Activated effector memory CD4-positive, alpha-beta T cell treated with anti-CD3 and anti-CD28 coated beads, Interleukin-2, amount 50 U/mL, for 16 hours (primary cell): ENCODE measurements at regions not wholly inside any gene's neighbourhood (a gene's known extent, or its start where the extent isn't known, plus 50 kb on each side); places are given as distances from the start of the nearest gene placed in this dataset.

ENCODE experiments used
- DNase-seq: peaks from one replicate; pipeline ENCODE4 v3.0.0-alpha.2; 2020

GRCh38 chr2:121038431-121038830, 246.6 kb downstream of the TFCP2L1 start:
- no peak for DNase-seq

DNA sequence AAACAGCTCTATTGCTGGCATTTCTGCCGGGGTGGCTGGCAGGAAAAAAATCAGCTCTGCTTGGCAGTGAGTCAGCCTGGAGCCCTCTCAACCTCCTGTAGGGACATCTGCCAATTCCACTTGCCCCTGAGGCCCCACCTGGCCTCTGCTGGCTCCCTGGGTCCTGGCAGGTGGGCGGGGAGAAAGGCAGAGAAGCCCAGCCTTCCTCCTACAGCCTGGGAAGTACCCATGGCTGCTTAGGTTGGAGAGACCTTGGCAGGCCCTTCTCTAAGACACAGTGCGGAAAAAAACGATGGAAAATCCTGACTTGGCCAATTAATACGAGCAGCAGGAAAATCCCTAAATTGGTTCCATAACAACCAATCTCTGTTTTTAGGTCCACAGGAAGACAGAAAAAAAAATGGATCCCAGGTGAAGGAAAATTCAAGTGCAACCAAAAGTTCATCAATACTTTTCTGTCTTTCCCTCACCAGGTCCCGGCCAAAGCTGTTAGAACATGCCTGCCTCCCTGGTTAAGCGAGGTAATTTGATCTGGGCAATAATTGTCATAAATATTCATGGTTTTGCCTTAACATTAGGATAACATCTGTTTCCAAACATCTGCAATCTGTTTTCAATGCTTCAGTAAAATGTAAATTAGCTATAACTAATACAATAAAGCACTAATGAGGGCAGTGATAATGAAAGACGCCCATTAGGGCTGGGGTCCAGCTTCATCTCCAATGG, 245.9 kb downstream of the TFCP2L1 start:
- no peak for DNase-seq

GRCh38 chr2:121039679-121040078, 245.3 kb downstream of the TFCP2L1 start:
- DNase-seq, result no peak

DNA sequence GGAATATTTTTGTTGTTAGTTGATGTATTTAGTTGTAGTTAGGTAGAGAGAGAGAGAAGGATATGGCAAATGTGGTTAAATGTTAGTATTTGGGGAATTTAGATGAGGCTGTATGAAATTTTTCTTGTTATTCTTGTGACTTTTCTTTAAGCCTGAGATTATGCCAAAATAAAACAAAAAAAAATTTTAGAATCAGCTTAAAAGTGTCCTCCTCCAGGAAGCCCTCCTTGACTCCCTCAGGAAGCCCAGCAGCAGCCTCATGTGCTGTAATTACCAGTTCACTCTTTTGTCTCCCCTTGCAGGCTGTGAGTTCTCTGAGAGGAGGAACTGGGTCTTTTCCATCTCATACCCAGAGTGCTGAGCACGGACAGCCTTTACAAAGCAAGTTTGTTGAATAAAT, 243.5 kb downstream of the TFCP2L1 start:
- DNase-seq, result no peak

DNA sequence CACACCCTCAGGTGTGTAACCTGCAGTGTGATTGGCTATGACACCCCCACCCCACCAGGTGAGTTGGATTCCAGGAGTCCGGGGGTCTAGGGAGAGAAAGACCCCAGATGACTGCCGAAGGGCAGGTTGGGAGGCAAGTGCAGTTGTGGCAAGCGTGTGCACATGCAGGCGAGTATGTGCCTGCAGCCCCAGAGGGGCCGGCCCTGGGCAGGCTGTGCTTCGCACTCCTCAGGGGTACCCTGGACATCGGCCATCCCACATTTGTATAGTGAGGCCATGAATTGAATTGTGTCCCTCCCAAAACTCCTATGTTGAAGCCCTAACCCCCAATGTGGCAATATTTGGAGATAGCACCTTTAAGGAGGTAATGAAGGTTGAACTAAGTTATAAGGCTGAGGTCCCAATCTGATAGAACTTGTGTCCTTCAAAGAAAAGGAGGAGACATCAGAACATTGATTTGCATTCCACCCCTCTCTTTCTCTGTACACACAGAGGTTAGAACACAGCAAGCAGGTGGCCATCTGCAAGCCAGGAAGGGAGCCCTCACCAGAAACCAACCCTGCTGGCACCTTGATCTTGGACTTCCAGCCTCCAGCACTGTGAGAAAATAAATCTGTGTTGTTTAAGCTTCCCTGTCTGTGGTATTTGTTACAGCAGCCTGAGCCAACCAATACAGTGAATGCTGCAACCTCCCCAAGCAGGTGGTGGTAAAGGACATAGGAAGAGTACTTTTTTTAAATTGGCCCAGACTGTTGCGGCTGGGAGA, 241.8 kb downstream of the TFCP2L1 start:
- no peak for DNase-seq

DNA sequence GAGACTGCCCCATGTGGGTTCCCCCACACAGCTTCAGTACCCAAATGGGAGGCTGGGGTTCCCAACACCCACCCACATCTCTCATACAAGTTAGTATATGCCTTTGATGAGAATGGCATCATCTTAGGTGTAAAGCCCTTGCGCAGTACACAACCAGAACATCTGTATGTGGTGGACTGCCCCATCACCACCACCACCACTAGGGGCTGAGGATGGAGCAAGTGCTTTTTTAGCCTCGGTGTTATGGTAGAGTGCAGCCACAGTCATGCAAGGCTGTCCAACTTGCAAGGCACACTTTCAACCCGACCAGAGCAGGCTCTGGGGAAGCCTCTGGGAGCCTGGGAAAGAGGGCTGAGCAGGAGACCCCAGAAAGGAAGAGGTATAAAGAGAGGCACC, 241.2 kb downstream of the TFCP2L1 start:
- DNase-seq, result no peak

DNA sequence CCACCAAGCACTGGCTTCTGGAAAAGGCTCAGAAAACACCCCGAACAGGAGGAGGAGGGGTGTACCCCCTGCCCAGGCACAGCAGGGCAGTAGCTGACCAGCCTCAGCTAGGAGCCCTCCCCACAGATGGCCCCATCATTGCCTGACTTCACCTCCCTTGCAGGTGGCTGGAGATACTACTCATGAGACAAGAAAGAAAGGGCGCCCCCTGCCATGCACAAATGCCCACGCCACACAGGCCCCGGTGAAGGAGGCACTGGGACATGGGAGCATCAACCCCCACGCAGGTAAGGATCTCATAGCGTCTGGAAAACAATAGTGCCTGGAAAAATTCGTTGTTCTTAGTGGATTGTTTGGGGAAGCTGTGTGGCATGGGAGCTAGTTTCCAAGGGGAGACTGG, 240.6 kb downstream of the TFCP2L1 start:
- no peak for DNase-seq

DNA sequence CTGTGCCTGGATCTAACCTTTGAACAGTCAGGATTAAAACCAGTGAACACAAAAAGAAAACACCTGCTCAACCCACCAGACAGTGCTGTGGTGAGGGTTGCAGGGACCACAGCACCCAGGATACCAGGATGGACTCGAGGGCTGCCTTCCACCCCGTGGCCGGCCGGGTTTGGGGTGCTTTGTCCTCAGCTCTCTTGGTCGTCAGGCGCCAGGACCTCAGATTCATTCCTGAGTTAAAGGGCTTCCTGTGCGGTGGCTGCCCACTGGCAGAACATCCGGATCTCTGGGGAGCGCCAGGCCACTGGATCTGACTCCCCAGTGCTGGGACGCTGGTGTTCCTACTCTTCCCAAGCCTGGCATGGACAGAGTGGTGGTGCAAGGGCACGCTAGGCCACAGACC, 239.8 kb downstream of the TFCP2L1 start:
- no peak for DNase-seq

DNA sequence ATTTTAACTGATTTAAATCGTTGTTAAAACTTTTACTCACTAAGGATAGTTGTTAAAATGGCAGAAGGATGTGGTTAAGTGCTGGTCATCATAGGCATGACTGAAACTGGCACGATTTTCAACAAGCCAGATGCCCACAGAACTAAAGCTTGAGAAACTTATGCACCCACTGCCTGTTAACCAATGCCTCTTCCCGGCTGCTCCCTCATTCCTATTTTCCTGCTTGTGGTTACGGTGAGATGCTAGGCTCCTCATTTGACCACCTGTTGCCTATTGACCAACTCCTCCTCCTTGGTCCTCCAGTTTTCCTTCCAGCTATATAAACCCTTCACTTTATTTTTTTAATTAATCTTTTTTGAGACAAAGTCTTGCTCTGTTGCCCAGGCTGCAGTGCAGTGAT, 238.7 kb downstream of the TFCP2L1 start:
- no peak for DNase-seq

DNA sequence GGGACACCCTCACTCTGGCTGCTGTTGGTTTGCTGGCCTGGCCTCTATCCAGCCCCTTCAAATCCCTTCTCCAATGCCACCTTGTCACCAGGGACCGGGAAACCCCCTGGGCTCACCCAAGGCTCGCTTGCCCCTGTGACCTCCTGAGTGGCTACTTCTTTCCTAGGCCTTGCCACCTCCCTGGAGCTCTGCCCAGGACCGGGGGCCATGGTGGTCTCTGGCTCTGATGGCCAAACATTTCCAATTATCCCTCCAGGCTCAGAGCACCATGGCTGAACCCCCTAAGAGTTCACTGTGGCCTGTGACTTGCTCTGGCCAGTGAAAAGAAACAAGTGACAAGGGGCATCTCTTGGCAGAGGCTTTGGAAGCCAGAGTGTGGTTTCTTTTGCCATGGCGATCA, 237.6 kb downstream of the TFCP2L1 start:
- DNase-seq, result no peak

DNA sequence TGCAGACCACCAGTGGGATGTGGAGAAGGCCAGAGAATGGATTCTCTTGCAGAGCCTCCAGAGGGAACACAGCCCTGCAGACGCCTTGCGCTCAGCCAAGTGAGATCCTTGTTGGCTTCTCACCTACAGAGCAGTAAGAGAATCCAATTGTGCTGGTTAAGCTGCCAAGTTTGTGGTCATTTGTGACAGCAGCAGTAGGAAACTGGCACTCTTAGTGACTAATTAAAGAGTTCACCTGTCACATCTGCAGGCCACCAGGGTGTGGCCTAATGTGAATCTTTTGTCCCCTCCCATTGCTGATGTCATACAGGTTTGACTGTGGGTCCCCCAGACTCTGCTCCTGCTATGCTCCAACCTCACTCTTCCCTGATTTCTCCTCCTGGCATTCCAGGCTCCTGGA, 235.9 kb downstream of the TFCP2L1 start:
- peak; percentile 33 for DNase-seq

GRCh38 chr2:121049950-121050585, 234.9 kb downstream of the TFCP2L1 start:
- DNase-seq, result no peak

DNA sequence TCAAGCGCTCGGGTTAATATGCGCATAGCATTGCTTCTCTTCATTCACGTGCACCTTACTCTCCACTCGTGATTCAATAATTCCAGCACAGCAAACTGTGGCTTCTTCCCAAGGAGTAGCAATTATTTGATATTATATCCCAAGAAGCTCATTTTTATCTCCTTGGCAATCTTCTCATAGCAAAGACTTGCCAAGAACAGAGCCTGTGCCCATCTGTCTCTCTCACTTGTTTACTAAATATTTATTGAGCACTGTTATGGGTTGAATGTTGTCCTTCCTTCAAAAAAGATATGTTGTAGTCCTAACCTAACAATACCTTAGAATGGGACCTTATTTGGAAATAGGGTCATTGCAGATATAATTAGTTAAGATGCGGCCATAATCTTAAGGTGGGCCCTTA, 233.7 kb downstream of the TFCP2L1 start:
- DNase-seq, result no peak

DNA sequence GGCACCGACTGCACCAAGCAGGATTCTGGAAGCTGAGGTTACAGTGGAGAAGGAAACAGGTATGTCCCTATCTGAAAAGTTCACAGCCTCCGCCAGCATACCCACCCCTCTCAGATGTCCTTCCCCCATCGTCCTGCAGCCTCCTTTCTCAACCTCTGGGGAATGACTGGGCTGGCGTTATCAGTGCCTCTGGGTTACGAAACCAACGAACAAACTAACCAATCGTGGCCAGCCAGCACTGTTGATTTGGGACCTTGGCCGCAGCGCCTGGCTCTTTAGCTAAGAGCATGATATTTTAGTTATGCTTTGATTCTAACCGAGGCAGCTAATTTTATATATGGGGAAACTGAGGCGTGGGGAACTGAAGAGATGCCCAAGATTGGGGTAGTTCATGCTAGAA, 233.0 kb downstream of the TFCP2L1 start:
- DNase-seq, result no peak

- DNase-seq, result no peak
These were observed 232.5 kb downstream of the TFCP2L1 start for GRCh38 chr2:121052521-121052920.

DNA sequence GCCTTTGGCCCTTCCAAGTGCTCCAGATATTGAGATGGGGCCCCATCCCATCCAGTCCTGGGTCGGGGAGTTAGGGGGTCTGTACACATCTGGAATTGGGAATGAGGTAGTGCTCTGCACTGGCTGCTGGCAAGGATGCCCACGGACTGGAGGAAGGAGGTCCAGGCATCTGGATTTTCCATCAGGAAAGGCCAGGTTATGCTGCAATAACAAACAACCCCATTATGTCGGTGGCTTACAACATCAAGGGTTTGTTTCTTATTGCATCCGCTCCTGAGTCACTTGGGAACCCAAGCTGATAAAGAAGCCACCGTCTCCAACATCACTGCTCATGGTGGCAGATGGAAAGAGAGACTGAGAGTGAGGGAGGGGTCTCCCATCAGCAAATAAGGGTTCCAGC, 229.9 kb downstream of the TFCP2L1 start:
- DNase-seq, result no peak

DNA sequence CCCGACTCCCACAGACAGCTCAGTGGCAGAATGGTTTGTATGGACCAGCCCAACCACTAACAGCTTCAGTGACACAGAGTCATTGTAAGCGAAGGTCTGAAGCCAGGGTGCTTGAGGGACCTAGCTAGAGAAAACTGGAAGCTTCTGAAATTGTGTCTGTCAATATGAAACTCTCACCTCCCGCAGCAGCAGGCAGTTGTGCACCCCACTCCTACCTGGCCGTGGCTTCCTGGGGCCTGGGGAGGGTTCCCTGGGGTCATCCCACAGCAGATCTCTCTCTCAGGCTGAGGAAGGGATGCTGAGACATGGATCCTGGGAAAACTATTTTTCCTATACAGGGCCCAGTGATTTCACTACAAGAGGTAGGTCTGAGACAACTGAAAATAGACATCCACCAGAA, 229.5 kb downstream of the TFCP2L1 start:
- no peak for DNase-seq

DNA sequence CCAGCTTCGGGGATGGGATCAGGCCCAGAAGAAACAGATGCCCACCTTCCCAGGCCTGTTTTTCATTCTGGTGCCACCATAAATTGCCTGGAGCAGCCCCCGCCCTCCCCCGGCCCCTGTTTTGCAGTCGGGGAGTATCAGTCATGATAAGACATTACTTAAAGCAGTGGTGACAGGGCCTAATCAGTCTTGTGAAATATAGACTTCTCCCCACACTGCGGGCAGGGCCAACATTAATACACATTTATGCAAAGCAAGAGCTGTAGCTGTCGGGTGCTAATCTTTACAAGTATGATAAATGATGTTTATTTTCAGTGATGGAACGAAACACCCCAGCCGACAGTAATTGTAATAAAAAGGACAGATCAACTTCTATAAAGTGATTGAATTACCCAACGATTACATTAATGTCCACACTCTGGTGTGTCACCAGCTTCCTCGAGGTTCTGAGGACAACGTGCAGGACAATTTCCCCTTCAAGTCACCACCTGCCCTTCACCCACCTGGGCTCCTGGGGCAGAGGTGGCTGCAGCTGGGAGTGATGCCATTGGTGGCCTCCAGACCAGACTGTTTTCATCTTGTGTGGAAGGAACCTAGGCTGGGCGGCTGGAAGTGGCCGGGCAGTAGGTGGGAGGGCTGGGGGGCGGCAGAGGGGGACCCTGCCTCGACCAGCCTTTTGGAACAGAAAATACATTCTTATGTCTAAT, 226.0 kb downstream of the TFCP2L1 start:
- DNase-seq, result no peak

DNA sequence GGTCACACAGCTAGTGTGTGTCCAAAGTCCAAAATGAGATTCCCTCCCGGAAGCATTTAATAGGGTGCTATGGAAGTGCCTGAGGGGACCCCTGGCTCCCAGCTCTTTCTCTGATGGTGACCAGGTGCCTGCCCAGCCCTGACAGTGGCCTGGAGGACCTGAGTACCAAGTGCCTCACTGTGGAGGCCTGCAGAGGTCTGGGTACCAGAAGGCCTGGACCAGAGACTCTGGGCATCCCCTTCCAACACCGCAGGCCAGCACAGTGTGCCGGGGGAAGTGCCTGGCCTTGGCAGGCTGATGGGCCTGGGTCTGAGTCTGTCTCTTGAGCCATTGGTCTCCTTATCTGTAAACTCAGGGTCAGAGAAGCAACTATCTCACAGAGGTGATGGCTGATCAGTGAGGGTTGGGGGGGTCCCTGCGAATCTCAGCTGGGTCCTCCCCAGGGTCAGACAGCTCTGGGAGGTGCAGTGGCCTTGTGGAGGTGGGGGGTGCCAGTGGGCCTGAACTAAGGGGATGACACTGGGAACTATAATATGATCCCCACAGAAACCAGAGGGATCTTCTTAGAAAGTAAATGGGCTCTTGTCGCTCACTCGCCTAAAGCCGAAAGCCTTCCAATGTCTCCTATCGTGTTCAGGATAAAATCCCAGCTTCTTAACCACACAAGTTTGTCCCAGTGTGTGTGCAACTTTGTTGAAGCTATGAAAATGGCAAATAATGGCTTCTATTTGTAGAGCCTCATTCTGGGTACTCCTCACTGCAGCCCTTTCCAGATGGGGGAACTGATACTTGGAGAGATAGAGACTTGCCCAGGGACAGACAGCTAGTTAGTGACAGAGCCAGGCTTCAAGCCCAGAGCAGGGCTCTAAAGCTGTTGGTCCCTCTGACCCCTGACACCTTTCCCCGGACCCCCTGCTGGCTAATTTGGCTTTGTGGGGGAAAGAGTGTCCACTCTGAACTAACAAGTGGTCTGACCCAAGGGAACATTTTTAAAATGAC, 225.1 kb downstream of the TFCP2L1 start:
- no peak for DNase-seq

- no peak for DNase-seq
These were observed 223.4 kb downstream of the TFCP2L1 start for GRCh38 chr2:121061633-121062032.

DNA sequence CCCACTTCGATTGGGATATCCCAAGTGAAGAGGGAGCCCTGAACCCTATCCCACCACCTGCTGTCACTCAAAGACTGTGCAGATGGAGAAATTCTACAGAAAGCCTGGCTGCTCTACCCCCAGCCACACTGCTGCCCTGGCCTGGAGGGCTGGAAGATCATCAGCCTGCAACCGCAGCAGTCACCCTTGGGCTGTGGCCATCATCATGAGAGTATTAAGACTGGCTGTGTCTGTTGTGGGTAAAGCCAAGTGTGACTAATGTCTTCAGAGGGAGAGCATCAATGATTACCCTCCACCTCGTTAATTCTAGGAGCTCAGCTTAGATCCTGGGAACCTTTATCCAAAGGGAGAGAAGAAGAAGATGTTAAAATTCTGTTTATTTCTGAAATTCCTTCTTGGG, 221.5 kb downstream of the TFCP2L1 start:
- DNase-seq, result no peak

GRCh38 chr2:121064186-121064585, 220.8 kb downstream of the TFCP2L1 start:
- no peak for DNase-seq
